Activated T-cell treated with anti-CD3 and anti-CD28 coated beads for 24 hours (primary cell): ENCODE measurements at regions not wholly inside any gene's neighbourhood (a gene's known extent, or its start where the extent isn't known, plus 50 kb on each side); places are given as distances from the start of the nearest gene placed in this dataset.
A peak's percentile ranks its signal among the peaks of the same experiment; 100 is the strongest.

Source experiments
- DNase-seq: peaks from one replicate; pipeline ENCODE4 v3.0.0-alpha.2; 2020; ENCODE audit warnings: low read depth

DNA sequence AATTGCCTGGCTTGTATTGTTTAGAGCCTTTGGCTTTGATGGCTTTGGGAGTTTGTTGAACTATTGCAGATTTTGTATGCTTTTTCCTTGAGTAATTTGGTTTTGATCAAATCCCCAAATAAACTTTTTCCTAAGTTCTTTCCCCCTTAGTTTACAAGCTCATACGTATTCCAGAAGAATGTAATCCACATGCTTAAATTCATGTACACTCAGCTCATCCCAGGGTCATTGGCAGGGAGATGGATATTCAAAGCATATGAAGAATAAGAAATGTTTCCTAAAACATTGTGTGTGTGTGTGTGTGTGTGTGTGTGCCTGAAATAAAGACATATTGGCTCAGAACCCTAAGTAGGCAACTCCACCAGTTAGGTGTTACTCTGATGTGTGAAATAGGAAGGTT lies 89.4 kb downstream of the TMEM30B start:
- DNase-seq = no peak

GRCh38 chr14:61190341-61190740 lies 90.8 kb downstream of the TMEM30B start:
- DNase-seq = no peak

GRCh38 chr14:61188978-61189808 lies 91.9 kb downstream of the TMEM30B start:
- DNase-seq = peak; percentile 1

DNA sequence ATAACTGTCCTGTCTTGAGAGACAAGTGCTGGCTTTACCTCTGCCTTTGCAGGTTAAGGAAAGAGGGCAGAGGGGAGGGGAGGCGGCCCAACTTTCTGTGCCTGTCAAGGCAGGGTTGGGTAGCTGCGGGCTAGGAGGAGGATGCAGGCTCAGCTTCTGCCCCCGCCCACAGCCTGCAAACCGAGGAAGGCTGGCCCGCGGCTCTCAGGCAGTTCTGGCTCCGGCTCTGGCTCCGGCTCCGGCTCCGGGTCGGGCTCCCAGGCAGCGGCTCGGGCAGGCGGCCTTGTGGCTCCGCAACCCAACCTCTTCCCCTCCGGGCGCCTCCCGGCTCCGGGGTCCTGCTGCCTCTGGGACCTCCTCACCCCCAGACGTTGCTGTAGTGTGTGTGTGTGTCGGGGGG lies 92.9 kb downstream of the TMEM30B start:
- no peak for DNase-seq

DNA sequence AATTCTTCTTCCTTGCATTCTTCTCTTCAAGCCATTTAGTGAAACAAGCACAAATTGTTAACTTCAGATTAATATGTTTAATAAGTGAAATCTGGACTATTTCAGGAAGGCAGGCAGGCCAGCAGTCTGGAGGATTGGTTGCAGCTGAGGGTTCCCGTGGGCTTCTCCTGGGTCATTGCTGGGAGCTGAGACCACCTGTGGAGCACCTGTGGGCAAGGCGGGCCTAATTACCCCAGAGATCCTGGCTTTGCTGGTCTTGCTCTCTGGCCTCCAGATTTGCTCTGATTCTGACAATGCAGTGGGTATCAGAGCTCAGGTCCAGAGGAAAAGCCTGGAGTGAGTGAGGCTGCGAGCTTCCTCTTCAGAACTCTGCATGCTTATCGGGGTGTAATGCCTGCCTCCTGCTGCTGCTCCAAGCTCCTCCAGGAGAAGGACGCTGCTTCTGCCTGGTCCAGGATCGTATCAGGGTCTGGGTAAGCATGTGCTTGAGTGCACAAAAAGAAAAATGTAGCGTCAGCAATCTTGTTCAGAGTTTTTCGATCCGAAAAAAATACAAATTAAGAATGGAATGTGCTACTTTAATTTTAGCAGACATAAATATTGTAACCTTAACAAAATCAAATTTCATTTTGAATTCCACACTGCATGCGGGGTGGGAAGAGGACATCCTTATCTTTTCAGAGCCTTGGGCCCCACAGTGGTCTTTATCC lies 93.8 kb downstream of the TMEM30B start:
- no peak for DNase-seq

DNA sequence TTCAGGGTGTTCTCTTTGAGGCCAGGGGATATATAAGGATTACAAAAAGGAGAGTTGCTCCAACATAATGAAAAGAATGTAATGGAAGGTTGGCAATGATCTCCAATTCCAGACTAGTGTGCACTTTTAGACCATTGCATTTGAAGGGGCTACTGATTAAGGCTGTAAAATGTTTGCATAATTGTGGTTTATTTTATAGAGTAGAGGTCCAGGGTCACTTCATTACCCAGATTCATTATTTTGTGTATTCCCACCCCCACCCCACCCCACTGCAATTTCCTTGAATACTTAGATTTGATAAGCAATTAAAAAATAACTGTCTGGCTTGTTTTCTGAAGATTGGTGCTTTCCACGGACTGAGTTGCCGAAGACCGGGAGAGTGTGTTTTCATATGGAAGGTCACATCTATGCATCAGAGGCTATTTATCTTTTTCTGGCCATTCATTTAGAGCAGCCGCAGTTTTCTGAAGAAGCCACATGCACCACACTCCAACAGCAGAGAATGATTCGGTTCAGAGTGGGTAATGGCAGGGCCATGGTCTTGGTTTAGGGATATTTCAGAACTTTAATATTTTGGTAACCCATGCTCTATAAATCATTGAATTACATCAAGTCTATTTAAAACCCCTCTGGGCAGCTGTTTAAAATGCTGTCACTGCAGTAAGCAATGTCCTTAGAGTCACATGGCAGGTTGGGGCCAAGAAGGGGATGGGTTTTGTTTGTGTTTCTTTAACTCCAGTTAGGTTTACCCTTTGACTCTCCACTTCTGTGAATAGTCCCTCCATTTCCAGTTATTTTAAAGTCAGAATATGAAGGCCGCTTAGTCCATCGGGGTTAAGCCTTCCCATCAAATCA lies 94.6 kb downstream of the TMEM30B start:
- DNase-seq = no peak

DNA sequence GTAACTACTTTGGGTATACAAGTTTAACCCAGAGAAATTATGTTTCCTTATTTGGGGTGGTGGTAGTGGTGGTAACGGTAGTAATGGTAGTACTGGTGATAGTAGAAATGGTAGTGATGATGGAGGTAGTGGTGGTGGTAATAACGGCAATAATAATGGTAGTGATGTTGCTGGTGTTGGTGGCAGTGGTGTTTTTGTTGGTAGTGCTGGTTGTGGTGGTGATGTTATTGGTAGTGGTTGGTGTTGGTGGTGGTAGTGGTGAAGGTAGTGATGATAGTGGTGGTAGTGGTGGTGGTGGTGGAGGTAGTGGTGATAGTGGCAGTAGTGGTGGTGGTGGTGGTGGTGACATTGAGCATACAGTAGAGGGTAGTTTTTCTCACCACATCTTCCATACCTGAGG lies 95.6 kb downstream of the TMEM30B start:
- no peak for DNase-seq

DNA sequence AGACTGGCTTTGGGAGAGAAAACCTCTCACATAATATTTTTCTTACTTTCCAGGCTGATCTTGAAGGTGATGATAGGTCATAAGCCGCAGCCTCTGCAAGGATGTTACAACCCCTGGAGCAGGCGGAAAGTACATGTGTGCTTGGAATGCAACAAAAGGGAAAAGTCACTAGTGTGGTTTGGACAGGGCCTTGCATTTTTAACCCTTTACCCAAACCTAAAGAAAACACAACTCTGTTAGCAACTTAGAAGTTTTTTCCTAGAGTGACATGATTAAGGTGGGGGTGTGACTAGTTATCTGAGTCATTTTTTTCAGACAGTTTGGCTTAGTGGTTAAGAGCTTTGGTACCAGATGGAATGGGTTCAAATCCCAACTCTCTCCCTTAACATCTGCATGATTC lies 97.0 kb downstream of the TMEM30B start:
- no peak for DNase-seq

DNA sequence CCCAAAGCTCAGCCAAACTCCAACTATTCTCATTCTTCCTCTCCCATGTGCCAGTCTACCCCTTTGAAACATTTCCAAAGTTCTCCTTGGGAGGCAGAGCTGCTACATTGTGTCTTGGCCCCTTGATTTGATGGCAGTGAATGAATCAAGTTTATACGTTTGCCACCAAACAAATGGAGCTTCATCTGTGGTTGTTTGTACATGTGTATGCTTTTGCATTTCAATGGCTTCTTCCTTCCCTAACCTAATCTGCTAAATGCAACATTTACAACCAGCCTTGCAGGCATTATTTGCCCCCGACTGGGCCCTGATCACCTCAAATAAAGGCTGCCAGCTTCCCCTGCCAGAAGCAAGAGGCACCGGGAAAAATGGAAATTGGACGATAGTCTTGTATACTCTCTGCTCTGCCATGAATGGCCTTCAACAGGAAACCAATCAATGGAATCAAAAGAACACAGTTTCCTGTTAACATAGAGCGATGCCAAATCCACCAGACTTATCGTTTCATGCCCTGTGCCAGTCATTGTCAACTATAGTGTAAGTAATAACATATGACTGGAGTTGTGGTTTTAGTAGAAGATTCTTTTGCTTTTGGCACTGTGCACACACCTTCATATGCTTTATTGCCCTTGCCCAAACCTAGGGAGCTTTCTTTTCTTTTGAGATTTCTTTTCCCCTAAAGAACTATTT lies 97.8 kb downstream of the TMEM30B start:
- DNase-seq = no peak

- DNase-seq = no peak
Observed at GRCh38 chr14:61179796-61180398, 101.2 kb downstream of the TMEM30B start.

- no peak for DNase-seq
Observed at GRCh38 chr14:61179061-61179690, 102.0 kb downstream of the TMEM30B start.

GRCh38 chr14:61178226-61179060 lies 102.7 kb downstream of the TMEM30B start:
- peak; percentile 32 for DNase-seq

GRCh38 chr14:61177279-61178225 lies 103.6 kb downstream of the TMEM30B start:
- DNase-seq = no peak

GRCh38 chr14:61176686-61177085 lies 104.5 kb downstream of the TMEM30B start:
- DNase-seq = no peak

- DNase-seq = no peak
Observed at GRCh38 chr14:61174987-61175386, 106.2 kb downstream of the TMEM30B start.

DNA sequence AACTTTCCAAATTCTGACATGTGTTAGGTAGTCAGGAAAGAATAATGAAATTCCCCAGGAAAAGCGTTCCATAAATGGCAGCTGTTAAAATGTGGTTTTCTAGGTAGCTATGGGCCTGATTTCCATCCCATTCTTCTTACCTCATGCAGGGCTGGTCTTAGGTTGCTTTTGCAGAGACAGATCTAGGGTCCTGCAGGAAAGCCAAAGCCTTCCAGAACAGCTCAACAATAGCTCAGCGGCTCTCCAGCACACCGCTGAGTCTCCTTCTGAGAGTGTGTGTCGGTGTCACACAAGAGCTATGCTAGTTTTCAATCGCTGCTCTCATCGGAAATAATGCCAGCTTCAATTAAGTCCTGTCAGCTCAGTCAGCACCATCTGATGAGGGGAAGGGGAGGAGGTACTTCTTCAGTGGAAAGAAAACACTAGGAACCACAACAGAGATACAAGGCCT lies 106.7 kb downstream of the TMEM30B start:
- no peak for DNase-seq

- no peak for DNase-seq
Observed at GRCh38 chr14:61171727-61172126, 109.4 kb downstream of the TMEM30B start.

DNA sequence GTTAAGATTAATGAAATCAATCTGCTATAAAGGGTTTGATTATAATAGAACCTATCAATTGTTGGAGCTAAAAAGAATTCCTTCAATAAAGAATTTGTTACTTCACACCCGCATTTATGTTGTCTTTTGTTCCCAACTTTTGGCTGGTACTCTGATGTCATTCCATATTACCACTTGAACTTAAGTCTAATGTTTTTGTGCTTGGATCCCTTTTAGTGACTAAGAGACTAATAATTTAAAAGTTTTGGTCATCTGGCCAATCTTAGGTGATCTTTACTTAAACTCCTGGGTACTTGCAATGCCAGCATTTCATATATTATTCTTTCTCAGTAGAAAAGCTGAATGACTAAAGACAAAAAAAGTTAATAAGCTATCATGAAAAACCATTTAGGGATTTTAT lies 113.0 kb downstream of the TMEM30B start:
- no peak for DNase-seq

- no peak for DNase-seq
Observed at GRCh38 chr14:61167642-61168041, 113.5 kb downstream of the TMEM30B start.
